ENCODE measurements at regions not wholly inside any gene's neighbourhood (a gene's known extent, or its start where the extent isn't known, plus 50 kb on each side); places are given as distances from the start of the nearest gene placed in this dataset.

DNA sequence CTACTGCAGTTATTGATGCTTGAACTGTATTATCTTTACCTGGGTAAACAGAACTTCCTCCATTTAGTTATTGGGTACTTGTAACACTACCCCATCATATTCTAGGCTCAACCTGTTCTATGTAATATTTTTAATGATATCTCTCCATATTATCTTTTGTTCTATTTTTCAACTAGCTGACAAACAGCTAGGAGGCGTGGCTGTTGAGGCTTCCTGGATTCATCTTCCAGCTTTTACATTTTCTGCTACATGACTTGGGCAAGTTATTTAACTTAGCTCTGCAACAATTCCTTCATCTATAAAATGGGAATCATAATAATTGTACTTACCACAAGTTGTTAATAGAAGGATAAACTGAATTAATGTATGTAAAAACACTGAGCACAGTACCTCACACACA lies 349.3 kb downstream of the PTTG2 start:
- Histone ChIP-seq H3K27ac (no peak overlapping the region), H3K36me3 (no peaks in the 10 kb centered on the region), H3K4me1 (peaks cover 4% of the 10 kb centered on the region), H3K4me3 (no peak overlapping the region), H3K9me3 (no peaks in the 10 kb centered on the region), H3K27me3 (ENCODE audit: low read depth) (no peaks in the 10 kb centered on the region)
- no peak for DNase-seq
- no peak for ATAC-seq
- intact Hi-C loops (cut with DNase I), result no loop called here
- no peak for TF ChIP-seq CTCF (IDR thresholded peaks at IDR 0.05)

GRCh38 chr4:38310446-38311043 lies 350.3 kb downstream of the PTTG2 start:
- Histone ChIP-seq H3K9me3 (no peaks in the 10 kb centered on the region), H3K4me3 (no peak overlapping the region), H3K27ac (no peak overlapping the region), H3K4me1 (peaks cover 4% of the 10 kb centered on the region), H3K27me3 (ENCODE audit: low read depth) (no peaks in the 10 kb centered on the region), H3K36me3 (no peaks in the 10 kb centered on the region)
- ATAC-seq (peak; percentile 46 to 50), DNase-seq (no peak)
- intact Hi-C loops (cut with DNase I), result no loop called here
- TF ChIP-seq CTCF (IDR thresholded peaks at IDR 0.05), result no peak

- peaks cover 2% of the 10 kb centered on the region for H3K4me1 ChIP-seq
- no peak for DNase-seq
- no peaks in the 10 kb centered on the region for H3K27me3 ChIP-seq (ENCODE audit: low read depth)
- TF ChIP-seq CTCF (IDR thresholded peaks at IDR 0.05), result no peak
- H3K27ac ChIP-seq, result no peak overlapping the region
- no peak overlapping the region for H3K4me3 ChIP-seq
- peak; percentile 14 to 35 for ATAC-seq
- H3K36me3 ChIP-seq, result no peaks in the 10 kb centered on the region
- no peaks in the 10 kb centered on the region for H3K9me3 ChIP-seq
- intact Hi-C loops (cut with DNase I), result no loop called here
These were observed 351.4 kb downstream of the PTTG2 start for GRCh38 chr4:38311495-38312126.

GRCh38 chr4:38313175-38313574 lies 350.8 kb upstream of the KLF3 start:
- ATAC-seq (no peak), DNase-seq (no peak)
- no peaks in the 10 kb centered on the region for H3K36me3 ChIP-seq
- intact Hi-C loops (cut with DNase I), result no loop called here
- no peak for TF ChIP-seq CTCF (IDR thresholded peaks at IDR 0.05)
- no peaks in the 10 kb centered on the region for H3K27me3 ChIP-seq (ENCODE audit: low read depth)
- H3K9me3 ChIP-seq, result no peaks in the 10 kb centered on the region
- peaks cover 2% of the 10 kb centered on the region for H3K4me1 ChIP-seq
- no peak overlapping the region for H3K27ac ChIP-seq
- H3K4me3 ChIP-seq, result no peak overlapping the region

DNA sequence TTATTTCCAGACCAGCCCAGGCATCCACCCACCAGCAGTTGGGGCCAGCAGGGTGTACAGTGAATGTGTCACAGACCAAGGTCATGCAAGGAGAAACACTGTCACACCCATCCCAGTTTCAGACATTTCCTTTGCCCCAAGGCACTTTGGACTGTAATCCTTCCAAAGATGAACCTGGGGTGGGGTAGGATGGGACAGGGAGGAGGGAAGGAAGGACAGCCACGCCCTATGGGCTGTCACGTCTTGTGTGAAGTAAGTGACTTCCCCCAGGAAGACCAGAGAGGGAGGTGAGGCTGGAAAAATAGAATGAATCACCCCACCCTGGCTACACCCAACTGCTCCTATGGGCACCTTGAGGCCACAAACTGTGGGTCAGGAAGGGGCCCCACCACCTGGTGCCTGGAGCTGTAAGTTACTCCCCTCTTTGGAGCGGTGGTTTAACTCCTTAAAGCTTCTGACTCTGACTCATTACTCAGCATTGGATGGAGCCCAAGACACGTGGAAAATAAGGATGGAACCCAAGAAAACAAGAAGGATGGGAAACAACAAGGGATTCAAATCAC lies 349.9 kb upstream of the KLF3 start:
- TF ChIP-seq CTCF (IDR thresholded peaks at IDR 0.05), result no peak
- intact Hi-C loops (cut with DNase I), result no loop called here
- ATAC-seq, result no peak
- Histone ChIP-seq H3K36me3 (no peaks in the 10 kb centered on the region), H3K27me3 (ENCODE audit: low read depth) (no peaks in the 10 kb centered on the region), H3K9me3 (no peaks in the 10 kb centered on the region), H3K4me3 (no peak overlapping the region), H3K4me1 (peaks cover 9% of the 10 kb centered on the region), H3K27ac (no peak overlapping the region)
- no peak for DNase-seq

All from lower lobe of right lung (tissue), 2 donors.